NCI-H82 treated with DMSO at 0.1 percent for 48 hours (cell line): ENCODE measurements at regions not wholly inside any gene's neighbourhood (a gene's known extent, or its start where the extent isn't known, plus 50 kb on each side); places are given as distances from the start of the nearest gene placed in this dataset.
"Not testable (repeated sequence)": the region's sequence is repeated elsewhere in the genome, so short reads cannot be mapped to it uniquely, and the experiment has no call there.

ENCODE experiments used
- DNase-seq: peaks from one replicate; lab custom pipeline; 2025; ENCODE audit not compliant: unreplicated experiment; lab: John Stamatoyannopoulos, UW

DNA sequence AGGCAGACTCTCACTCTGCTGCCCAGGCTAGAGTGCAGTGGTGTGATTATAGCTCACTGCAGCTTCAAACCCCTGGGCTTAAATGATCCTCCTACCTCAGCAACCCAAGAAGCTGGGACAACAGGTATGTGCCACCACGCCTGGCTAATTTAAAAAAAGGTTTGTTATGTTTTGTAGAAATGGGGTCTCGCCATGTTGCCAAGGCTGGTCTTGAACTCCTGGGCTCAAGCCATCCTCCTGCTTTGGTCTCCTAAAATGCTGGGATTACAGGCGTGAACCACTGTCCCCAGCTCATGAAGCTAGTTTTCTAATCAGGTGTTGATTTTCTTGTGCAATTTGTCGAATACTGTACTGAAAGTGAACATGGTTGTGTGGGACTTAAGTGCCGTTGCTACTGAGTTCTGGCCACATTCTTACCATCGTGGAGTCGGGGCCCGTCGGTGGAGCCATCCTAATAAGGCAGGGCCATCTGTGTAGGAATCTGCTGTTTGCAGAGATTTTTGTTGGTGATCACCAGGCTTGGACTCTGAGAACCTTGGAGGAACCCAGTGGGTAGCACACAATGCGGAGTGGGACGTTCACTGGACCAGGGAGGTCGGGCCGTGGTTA, 193.2 kb downstream of the GOLGA6L6 start:
- no peak for DNase-seq

- no peak for DNase-seq
Measured at GRCh38 chr15:20346082-20346805, 195.4 kb downstream of the GOLGA6L6 start.

DNA sequence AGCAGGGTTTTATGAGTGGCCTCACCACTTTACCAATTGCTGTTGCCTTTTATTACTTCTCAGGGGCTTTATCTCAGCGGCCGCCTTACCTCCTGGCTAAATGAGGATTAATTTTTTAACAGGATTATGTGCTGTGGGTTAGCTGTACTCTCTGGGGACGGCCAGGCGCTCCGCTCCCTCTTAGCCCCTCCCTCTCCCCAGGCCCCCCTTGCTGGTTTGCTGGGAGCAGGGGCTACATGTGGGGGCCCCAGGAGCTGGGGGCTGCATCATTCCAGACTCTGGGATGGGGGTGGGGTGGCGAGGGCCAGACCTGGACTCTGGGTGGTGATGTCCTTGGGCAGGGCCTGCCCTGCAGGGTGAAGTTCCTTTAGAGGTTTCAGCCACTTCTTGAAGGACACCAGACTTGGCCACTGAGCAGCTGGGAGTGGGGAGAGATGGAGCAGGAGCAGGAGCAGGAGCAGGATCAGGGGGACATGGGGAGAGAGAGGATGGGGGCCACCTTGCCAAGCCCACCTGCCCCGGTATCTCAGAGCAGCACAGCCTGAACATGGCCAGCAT, 196.1 kb downstream of the GOLGA6L6 start:
- no peak for DNase-seq

DNA sequence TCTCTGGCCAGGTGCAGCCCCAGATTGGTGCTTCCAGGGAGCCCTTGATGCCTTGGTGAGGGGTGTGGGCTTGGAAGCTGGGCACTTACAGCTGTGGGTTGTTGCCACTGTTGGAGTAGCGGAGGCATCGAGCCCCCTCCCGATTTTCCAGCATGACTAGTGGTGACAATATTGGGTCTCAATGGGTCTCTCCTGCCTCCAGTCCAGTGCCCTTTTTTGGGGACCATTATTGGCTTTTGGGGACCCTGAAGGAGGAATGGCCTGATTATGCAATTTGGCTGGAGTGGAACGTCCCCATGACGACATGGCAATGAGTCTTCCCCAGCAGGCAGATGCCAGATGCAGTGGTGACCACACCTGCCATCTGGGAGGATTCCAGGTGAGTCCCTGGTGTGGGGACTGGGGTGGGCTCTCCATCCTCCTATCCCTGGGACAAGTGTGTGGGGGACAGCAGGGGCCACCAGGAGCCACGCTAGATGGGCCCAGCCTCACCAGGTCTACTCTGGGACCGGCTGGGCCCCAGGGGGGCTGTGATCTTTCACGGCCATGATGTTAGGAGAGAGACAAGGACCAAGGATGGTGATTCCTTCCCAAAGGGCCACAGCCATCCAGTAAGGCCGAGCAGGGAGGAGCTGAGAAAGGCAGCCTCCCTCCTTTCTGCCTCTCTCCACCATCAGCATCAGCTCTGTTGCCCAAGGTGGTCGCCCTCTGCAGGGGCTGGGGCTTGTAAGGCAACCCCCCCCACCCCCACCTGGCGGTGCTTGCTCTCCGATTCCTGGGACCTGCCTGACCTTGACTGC, 196.8 kb downstream of the GOLGA6L6 start:
- DNase-seq = no peak

- DNase-seq = not testable (repeated sequence)
Measured at GRCh38 chr15:20343395-20344211, 198.0 kb downstream of the GOLGA6L6 start.

- DNase-seq = not testable (repeated sequence)
Measured at GRCh38 chr15:20342601-20343394, 198.8 kb downstream of the GOLGA6L6 start.

DNA sequence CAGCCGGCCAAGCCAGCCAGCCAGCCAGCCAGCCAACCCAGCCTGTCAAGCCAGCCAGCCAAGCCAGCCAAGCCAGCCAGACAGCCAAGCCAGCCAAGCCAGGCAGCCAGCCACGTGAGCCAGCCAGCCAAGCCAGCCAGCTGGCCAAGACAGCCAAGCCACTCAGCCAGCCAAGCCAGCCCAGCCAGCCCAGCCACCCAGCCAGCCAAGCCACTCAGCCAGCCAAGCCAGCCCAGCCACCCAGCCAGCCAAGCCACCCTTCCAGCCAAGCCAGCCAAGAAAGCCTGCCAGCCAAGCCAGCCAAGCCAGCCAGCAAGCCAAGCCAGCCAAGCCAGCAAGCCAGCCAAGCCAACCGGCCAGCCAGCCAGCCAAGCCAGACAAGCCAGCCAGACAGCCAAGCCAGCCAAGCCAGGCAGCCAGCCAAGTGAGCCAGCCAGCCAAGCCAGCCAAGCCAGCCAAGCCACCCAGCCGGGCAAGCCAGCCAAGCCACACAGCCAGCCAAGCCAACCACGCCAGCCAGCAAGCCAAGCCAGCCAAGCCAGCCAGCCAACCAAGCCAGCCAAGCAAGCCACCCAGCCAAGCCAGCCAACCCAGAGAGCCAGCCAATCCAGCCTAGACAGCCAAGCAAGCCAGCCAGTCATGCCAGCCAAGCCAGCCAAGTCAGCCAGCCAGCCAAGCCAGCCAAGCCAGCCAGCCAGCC, 199.5 kb downstream of the GOLGA6L6 start:
- no peak for DNase-seq

GRCh38 chr15:20340931-20341661, 200.5 kb downstream of the GOLGA6L6 start:
- no peak for DNase-seq

DNA sequence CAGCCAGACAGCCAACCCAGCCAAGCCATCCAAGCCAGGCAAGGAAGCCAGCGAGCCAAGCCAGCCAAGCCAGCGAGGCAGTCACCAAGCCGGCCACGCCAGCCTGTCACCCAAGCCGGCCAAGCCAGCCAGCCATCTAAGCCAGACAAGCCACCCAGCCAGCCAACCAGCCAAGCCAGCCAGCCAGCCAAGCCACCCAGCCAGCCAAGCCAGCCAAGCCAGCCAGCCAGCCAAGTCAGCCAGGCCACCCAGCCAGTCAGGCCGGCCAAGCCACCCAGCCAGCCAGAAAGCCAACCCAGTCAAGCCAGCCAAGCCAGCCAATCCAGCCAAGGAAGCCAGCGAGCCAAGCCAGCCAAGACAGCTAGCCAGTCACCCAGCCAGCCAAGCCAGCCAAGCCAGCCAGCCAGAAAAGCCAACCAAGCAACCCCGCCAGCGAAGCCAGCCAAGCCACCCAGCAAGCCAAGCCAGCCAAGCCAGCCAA, 201.2 kb downstream of the GOLGA6L6 start:
- DNase-seq = no peak

GRCh38 chr15:20339086-20339791, 202.4 kb downstream of the GOLGA6L6 start:
- DNase-seq = not testable (repeated sequence)

DNA sequence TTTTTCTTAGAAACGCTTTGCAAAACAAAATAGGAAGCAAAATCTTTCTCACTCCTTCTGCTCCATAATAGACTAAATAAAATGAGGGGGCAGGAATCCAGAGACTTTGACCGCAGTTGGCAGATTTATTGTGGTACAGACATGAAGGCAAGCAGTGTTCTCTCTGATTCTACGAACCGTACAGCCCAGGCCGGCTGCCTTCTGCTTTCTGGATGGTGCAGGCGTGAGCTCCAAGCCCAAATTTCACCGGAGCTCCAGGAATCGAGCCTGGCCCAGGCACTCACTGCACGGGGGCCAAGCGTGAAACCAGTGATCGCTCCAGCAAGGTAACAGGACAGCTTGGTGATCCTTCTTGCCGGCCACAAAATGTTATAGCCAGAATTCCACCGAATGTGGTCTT, 202.9 kb downstream of the GOLGA6L6 start:
- not testable (repeated sequence) for DNase-seq

GRCh38 chr15:20337238-20337637, 204.4 kb downstream of the GOLGA6L6 start:
- not testable (repeated sequence) for DNase-seq

- not testable (repeated sequence) for DNase-seq
Measured at GRCh38 chr15:20334451-20334850, 207.1 kb downstream of the GOLGA6L6 start.

DNA sequence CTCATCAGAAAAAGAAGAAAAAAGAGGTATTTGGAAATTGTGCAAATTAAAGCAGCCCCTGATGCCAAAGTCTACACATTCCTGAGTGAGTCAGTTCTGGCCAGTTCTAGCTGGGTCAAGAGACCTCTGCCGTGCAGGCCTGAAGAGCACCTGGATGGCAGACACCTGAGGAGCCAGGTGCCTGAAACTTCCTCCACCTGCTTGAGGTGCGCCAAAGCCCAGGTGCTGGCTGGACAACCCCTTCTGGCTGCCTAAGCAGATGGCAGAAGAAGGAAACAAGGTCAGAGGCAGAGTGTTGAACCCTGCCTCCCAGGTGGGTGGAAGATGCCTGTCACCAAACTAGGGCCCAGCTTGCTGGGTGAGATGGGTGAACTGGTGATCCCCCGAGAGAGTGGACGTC, 215.8 kb downstream of the GOLGA6L6 start:
- not testable (repeated sequence) for DNase-seq

DNA sequence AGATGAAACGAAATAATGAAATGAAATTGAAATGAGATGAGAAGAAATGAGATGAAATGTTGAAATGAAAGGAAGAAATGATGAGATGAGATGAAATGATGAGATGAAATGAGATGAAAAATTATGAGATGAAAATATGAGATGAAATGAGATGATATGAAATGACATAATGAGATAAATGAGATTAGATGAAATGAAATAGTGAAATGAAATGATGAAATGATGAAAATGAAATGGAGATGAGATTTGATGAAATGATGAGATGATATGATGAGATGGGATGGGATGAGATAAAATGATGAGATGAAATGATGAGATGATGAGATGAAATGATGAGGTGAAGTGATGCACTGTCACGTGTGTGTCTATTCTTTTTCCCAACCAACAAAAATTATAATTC, 224.5 kb downstream of the GOLGA6L6 start:
- not testable (repeated sequence) for DNase-seq

GRCh38 chr15:20311014-20311680, 230.5 kb downstream of the GOLGA6L6 start:
- not testable (repeated sequence) for DNase-seq

DNA sequence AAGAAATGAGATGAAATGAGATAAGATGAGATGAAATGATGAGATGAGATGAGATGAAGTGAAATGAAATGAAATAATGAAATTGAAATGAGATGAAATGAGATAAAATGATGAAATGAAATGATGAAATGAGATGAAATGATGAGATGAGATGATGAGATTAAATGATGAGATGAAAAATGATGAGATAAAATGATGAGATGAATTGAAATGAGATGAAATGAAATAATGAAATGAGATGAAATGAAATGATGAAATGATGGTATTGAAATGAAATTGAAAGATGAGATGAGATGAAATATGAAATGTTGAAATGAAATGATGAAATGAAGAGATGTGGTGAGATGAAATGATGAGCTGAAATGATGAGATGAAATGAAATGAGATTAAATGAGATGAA, 231.0 kb downstream of the GOLGA6L6 start:
- DNase-seq = no peak
